Lower leg skin (tissue), 3 donors: ENCODE measurements at regions not wholly inside any gene's neighbourhood (a gene's known extent, or its start where the extent isn't known, plus 50 kb on each side); places are given as distances from the start of the nearest gene placed in this dataset.

Source experiments
- CTCF ChIP-seq, 3 donors: fragments of 450-650 bp; IDR thresholded peaks; one replicate each; pipeline ENCODE4 v1.5.1; 2016; ENCODE audit warnings: antibody characterized with exemption in 3 of 3, mild to moderate bottlenecking in 3 of 3, moderate library complexity in 2 of 3
- POLR2A ChIP-seq, 2 donors: fragments of 450-650 bp; IDR thresholded peaks; one replicate each; pipeline ENCODE4 v1.6.1; 2016 to 2017; ENCODE audit warnings: antibody characterized with exemption in 2 of 2, mild to moderate bottlenecking in 1 of 2, moderate library complexity in 1 of 2

DNA sequence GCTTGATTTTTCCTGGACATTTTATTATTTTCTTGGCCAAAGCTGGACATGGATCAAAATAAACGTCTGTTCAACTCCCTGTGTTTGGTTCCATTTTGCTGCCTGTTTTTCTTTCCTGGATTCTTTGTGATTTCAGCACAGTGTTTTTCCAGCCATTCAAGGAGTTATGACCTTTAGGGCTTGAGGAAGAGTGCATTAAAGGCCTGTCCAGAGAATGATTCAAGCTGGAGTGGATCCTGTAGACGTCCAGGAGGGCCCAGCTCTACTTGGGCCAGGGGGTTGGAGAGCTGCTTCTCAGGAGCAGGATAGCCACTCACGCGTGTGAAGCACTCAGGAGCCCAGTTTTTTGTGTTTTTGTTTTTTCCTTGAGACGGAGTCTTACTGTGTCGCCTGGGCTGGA is 56.5 kb upstream of the IER3 start:
- no peak for TF ChIP-seq CTCF (IDR thresholded peaks at IDR 0.05)
- no peak for TF ChIP-seq POLR2A (IDR thresholded peaks at IDR 0.05)
